ENCODE measurements at regions not wholly inside any gene's neighbourhood (a gene's known extent, or its start where the extent isn't known, plus 50 kb on each side); places are given as distances from the start of the nearest gene placed in this dataset.

DNA sequence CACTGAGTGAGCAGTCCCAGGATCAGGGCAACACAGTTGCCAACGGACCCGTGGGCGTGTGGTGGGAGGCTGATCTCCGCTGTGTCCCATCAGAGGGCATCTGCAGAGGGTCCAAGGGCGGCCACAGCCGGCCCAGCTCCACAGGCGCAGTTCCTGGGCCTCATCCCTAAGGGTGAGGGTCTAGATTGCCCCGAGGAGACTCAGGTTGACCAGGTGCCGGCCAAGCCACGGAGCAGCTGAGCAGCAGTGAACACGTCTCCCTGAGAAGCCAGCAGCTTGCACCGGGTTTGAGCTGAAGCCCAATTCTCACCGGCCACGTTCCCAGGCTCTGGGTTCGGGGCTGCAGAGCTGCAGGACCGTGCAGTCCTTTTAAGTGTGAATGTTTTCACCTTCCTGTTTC is 58.8 kb upstream of the ADGRA1 start:
- no peak overlapping the region for H3K9ac ChIP-seq (ENCODE audit: insufficient read length)

DNA sequence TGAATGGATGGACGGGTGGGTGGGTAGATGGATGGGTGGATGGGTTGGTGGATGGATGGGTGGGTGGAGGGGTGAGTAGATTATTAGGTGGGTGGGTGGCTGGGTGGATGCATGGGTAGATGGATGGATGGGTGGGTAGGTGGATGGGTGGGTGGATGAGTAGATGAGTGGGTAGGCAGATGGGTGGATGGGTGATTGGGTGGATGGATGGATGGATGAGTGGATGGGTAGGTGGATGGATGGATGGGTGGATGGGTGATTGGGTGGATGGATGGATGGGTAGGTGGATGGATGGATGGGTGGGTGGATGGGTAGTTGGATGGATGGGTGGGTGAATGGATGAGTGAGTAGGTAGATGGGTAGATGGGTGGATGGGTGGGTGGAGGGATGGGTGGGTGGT is 59.6 kb upstream of the ADGRA1 start:
- H3K4me3 ChIP-seq, result no peak overlapping the region
- no peak overlapping the region for H3K27ac ChIP-seq
- no peak overlapping the region for H3K9ac ChIP-seq (ENCODE audit: insufficient read length)
- H3K36me3 ChIP-seq (ENCODE audit: insufficient read depth, low read length), result no peaks in the 10 kb centered on the region
- TF ChIP-seq POLR2AphosphoS5 (IDR thresholded peaks at IDR 0.05; ENCODE audit: borderline replicate concordance, low read depth, low read length) (no peak), FOXP2 (optimal IDR thresholded peaks at IDR 0.05; ENCODE audit: control extremely low read depth, extremely low read length, insufficient read depth) (no peak), EZH2 (IDR thresholded peaks at IDR 0.05) (no peak)
- DNase-seq (ENCODE audit: low read depth, low spot score), result no peak
- H3K9me3 ChIP-seq (ENCODE audit: low read depth, low read length), result no peaks in the 10 kb centered on the region

More for the DNA sequence above, 58.8 kb upstream of the ADGRA1 start:
- DNase-seq (ENCODE audit: low read depth, low spot score), result no peak
- Histone ChIP-seq H3K4me3 (no peak overlapping the region), H3K36me3 (ENCODE audit: insufficient read depth, low read length) (no peaks in the 10 kb centered on the region), H3K27ac (no peak overlapping the region), H3K9me3 (ENCODE audit: low read depth, low read length) (no peaks in the 10 kb centered on the region)
- no peak for TF ChIP-seq FOXP2 (optimal IDR thresholded peaks at IDR 0.05; ENCODE audit: control extremely low read depth, extremely low read length, insufficient read depth)
- no peak for TF ChIP-seq POLR2AphosphoS5 (IDR thresholded peaks at IDR 0.05; ENCODE audit: borderline replicate concordance, low read depth, low read length)
- no peak for TF ChIP-seq EZH2 (IDR thresholded peaks at IDR 0.05)

DNA sequence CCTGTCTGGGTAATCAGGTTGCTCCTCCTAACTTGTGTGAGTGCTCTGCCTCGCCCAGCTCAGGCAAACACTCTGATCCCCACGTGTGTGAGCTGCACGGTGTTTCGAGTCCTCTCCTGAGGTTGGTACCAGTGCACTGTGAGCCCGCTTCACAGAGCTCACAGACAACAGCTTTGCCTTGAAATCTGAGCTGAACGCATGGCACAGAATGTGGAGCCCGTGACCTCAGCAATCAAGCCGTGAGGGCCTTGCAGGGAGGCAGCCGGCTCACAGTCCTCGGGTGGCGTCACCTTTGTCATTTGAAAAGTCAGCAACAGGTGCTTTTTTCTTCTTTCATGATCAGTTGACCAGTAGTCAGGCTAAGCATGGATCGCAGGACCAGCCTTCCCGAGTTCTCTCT is 60.2 kb upstream of the ADGRA1 start:
- Histone ChIP-seq H3K4me3 (no peak overlapping the region), H3K36me3 (ENCODE audit: insufficient read depth, low read length) (no peaks in the 10 kb centered on the region), H3K9me3 (ENCODE audit: low read depth, low read length) (no peaks in the 10 kb centered on the region), H3K27ac (no peak overlapping the region), H3K9ac (ENCODE audit: insufficient read length) (no peak overlapping the region)
- no peak for DNase-seq (ENCODE audit: low read depth, low spot score)
- TF ChIP-seq FOXP2 (optimal IDR thresholded peaks at IDR 0.05; ENCODE audit: control extremely low read depth, extremely low read length, insufficient read depth) (no peak), EZH2 (IDR thresholded peaks at IDR 0.05) (no peak), POLR2AphosphoS5 (IDR thresholded peaks at IDR 0.05; ENCODE audit: borderline replicate concordance, low read depth, low read length) (no peak)

DNA sequence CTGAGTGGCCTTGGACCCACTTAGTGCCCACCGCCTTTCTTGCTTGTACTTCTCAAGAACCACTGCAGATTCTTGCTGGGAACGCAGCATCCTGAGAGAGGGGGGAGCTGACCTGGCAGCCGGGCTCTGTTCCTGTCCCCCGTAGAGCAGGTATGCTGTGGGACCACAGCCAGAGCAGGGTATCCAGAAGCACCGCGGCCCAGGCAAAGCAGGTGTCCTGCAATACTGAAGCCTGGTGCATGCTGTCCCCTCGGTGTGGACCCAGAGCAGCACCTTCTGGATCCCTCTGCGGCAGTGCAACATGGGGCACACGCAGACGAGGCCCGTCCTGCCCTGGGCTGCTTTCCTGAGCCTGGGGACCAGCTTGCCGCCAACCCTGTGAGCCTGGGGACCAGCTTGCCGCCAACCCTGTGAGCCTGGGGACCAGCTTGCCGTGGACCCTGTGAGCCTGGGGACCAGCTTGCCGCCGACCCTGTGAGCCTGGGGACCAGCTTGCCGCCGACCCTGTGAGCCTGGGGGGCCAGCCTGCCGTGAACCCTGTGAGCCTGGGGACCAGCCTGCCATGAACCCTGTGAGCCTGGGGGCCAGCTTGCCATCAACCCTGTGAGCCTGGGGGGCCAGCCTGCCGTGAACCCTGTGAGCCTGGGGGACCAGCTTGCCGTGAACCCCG is 60.9 kb upstream of the ADGRA1 start:
- TF ChIP-seq EZH2 (IDR thresholded peaks at IDR 0.05) (no peak), POLR2AphosphoS5 (IDR thresholded peaks at IDR 0.05; ENCODE audit: borderline replicate concordance, low read depth, low read length) (no peak)
- no peak overlapping the region for H3K4me3 ChIP-seq
- H3K9ac ChIP-seq (ENCODE audit: insufficient read length), result no peak overlapping the region
- no peak overlapping the region for H3K27ac ChIP-seq
- no peaks in the 10 kb centered on the region for H3K36me3 ChIP-seq (ENCODE audit: insufficient read depth, low read length)
- DNase-seq (ENCODE audit: low read depth, low spot score), result no peak
- H3K9me3 ChIP-seq (ENCODE audit: low read depth, low read length), result no peaks in the 10 kb centered on the region

DNA sequence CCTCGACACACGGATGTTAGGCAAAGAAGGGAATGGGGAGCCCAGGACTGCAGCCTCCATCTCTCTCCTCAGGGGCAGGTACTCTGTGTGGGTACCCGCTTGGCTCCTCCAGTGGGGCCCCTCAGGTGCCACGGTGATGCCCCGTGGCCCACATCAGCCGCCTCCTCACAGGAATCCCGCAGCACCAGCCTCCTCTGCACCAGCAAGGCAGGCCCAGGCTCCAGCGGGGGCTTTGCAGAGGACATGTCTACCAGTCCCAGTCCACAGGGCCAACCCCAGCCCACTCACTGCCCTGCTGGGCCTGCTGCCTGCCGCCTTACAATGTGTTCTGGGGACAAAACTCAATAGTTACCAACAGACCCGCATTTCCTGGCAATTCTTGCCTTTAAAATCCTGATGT is 61.6 kb upstream of the ADGRA1 start:
- no peaks in the 10 kb centered on the region for H3K9me3 ChIP-seq (ENCODE audit: low read depth, low read length)
- no peak for TF ChIP-seq POLR2AphosphoS5 (IDR thresholded peaks at IDR 0.05; ENCODE audit: borderline replicate concordance, low read depth, low read length)
- TF ChIP-seq FOXP2 (optimal IDR thresholded peaks at IDR 0.05; ENCODE audit: control extremely low read depth, extremely low read length, insufficient read depth), result no peak
- TF ChIP-seq EZH2 (IDR thresholded peaks at IDR 0.05), result no peak
- no peaks in the 10 kb centered on the region for H3K36me3 ChIP-seq (ENCODE audit: insufficient read depth, low read length)
- no peak overlapping the region for H3K27ac ChIP-seq
- no peak overlapping the region for H3K4me3 ChIP-seq
- no peak for DNase-seq (ENCODE audit: low read depth, low spot score)
- H3K9ac ChIP-seq (ENCODE audit: insufficient read length), result no peak overlapping the region

DNA sequence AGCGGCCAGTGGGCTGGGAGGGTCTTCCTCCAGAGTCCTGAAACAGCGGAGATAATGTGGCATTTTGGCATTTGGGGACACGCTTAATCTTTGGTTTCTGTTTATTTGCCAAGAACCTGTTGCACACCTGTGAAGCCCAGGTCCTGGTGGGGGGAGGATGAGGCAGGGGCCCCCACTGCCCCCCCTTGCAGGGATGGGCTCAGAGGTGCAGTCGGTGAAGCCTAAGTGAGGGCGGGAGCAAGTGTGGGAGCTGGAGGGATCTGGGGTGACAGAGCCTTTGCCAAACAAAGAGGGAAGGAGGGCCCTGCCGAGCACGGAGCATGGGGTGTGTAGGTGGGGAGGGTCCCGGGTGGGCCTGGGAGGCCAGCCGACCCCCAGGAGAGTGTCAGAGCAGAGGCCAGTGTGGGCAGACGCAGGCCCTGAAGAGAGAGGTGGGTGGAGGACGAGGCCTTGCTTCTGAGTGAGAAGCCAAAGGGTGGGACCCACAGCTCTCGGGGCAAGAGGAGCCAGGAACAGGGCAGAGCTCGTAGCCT is 62.1 kb upstream of the ADGRA1 start:
- TF ChIP-seq FOXP2 (optimal IDR thresholded peaks at IDR 0.05; ENCODE audit: control extremely low read depth, extremely low read length, insufficient read depth), result no peak
- Histone ChIP-seq H3K36me3 (ENCODE audit: insufficient read depth, low read length) (no peaks in the 10 kb centered on the region), H3K4me3 (no peak overlapping the region), H3K9me3 (ENCODE audit: low read depth, low read length) (no peaks in the 10 kb centered on the region), H3K27ac (no peak overlapping the region), H3K9ac (ENCODE audit: insufficient read length) (no peak overlapping the region)
- no peak for DNase-seq (ENCODE audit: low read depth, low spot score)

DNA sequence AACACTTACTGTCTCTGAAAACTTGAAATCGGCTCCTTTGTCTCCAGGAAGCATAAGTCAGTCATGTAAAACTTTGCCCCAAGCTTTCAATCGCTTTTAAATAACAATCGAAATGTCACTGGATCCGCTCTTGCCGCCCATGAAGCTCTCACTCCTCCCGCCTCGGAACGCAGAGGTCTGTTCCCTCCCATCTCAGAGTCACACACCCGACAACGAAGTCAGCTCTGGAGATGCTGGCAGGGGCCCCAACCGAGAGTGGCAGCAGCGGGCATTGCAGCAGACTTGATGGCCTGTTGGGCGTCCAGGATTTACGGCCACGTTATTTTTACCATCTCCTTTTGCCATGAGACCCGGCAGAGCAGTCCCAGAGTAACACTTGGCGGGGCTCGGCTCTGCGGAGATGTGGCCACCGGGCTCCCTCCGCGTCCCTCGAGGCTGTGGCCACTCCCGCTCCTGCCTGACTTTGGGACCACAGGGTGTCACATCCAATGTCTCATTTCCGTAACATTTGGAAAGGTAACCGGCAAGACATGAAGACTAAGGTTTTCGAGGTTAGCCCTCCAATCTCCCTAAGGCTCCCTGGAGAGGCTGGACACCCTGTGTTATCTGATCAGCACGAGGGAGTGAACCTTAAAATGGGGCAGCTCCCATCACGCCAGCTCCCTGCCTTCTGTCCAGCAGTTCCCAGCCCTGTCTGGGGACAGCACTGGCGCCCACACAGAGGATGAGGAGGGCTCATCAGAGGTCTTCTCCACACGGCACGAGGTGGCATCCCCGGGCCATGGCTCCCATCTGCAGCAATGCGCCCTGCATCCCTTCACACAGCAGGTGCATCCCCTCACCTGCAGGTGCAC is 62.8 kb upstream of the ADGRA1 start:
- DNase-seq (ENCODE audit: low read depth, low spot score), result no peak
- H3K9ac ChIP-seq (ENCODE audit: insufficient read length), result no peak overlapping the region
- no peaks in the 10 kb centered on the region for H3K9me3 ChIP-seq (ENCODE audit: low read depth, low read length)

DNA sequence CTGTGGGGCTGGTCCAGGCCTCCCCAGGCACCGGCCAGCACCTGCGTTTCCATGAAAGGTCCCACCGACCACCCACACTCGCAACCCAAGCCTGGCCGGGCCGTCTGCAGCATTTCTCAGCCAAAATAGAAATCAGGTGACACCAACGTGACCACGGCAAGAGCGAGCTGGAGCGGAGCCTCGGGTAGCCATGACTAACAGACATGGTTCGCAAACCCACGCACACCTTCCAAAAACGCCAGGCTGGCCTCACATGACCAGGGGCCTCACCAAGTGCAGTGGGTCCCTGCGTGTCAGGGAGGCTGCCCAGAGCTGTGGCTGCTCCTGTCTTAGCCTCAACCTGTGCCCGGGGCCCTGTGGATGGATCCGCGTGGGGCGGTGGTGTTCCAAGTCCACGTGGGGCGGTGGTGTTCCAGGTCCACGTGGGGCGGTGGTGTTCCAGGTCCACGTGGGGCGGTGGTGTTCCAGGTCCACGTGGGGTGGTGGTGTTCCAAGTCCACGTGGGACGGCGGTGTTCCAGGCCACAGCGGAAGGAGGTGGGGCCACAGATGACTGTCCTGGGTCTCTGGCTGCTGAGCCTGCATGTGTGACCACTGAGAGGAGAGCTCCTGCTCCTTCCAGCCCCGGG is 64.4 kb upstream of the ADGRA1 start:
- DNase-seq (ENCODE audit: low read depth, low spot score), result no peak
- TF ChIP-seq FOXP2 (optimal IDR thresholded peaks at IDR 0.05; ENCODE audit: control extremely low read depth, extremely low read length, insufficient read depth) (no peak), EZH2 (IDR thresholded peaks at IDR 0.05) (no peak), POLR2AphosphoS5 (IDR thresholded peaks at IDR 0.05; ENCODE audit: borderline replicate concordance, low read depth, low read length) (no peak)
- Histone ChIP-seq H3K9ac (ENCODE audit: insufficient read length) (no peak overlapping the region), H3K9me3 (ENCODE audit: low read depth, low read length) (no peaks in the 10 kb centered on the region), H3K4me3 (no peak overlapping the region), H3K36me3 (ENCODE audit: insufficient read depth, low read length) (no peaks in the 10 kb centered on the region), H3K27ac (no peak overlapping the region)

More for the DNA sequence above, 62.8 kb upstream of the ADGRA1 start:
- H3K4me3 ChIP-seq, result no peak overlapping the region
- no peak overlapping the region for H3K27ac ChIP-seq
- no peak for TF ChIP-seq POLR2AphosphoS5 (IDR thresholded peaks at IDR 0.05; ENCODE audit: borderline replicate concordance, low read depth, low read length)
- no peak for TF ChIP-seq EZH2 (IDR thresholded peaks at IDR 0.05)
- no peak for TF ChIP-seq FOXP2 (optimal IDR thresholded peaks at IDR 0.05; ENCODE audit: control extremely low read depth, extremely low read length, insufficient read depth)
- H3K36me3 ChIP-seq (ENCODE audit: insufficient read depth, low read length), result no peaks in the 10 kb centered on the region

Data from SK-N-MC (cell line).